RWPE2 (cell line): ENCODE measurements at regions not wholly inside any gene's neighbourhood (a gene's known extent, or its start where the extent isn't known, plus 50 kb on each side); places are given as distances from the start of the nearest gene placed in this dataset.

ENCODE experiments used
- ATAC-seq: fragments of 200-7000 bp; cut with Tn5 transposase; 3 replicates; pipeline ENCODE4 v1.9.1; 2021; ENCODE audit warnings: low read depth
- DNase-seq: peaks from one replicate; pipeline ENCODE4 v3.0.0-alpha.2; 2020; ENCODE audit warnings: low spot score
- H3K27ac ChIP-seq: fragments of 450-650 bp; 2 replicates; pipeline ENCODE4 v1.5.1; 2017; ENCODE audit warnings: mild to moderate bottlenecking; ENCODE audit not compliant: poor library complexity, severe bottlenecking
- H3K27me3 ChIP-seq: fragments of 250-450 bp; sonication (Bioruptor Pico); 2 replicates; pipeline ENCODE4 v1.5.1; 2021; ENCODE audit warnings: mild to moderate bottlenecking, moderate library complexity; ENCODE audit not compliant: insufficient read depth, poor library complexity, severe bottlenecking
- H3K36me3 ChIP-seq: fragments of 250-450 bp; sonication (Bioruptor Pico); 2 replicates; pipeline ENCODE4 v1.5.1; 2020; ENCODE audit warnings: low read depth, mild to moderate bottlenecking, moderate library complexity
- H3K4me1 ChIP-seq: fragments of 250-450 bp; sonication (Bioruptor Pico); 2 replicates; pipeline ENCODE4 v1.5.1; 2021; ENCODE audit warnings: mild to moderate bottlenecking, moderate library complexity; ENCODE audit not compliant: insufficient read depth, poor library complexity, severe bottlenecking
- H3K4me3 ChIP-seq: fragments of 250-450 bp; sonication (Bioruptor Pico); 2 replicates; pipeline ENCODE4 v1.5.1; 2021; ENCODE audit warnings: mild to moderate bottlenecking, moderate library complexity; ENCODE audit not compliant: severe bottlenecking
- H3K9me3 ChIP-seq: fragments of 250-450 bp; sonication (Bioruptor Pico); 2 replicates; pipeline ENCODE4 v1.5.1; 2021; ENCODE audit warnings: mild to moderate bottlenecking, moderate library complexity; ENCODE audit not compliant: severe bottlenecking
- TF ChIP-seq, protein P1 (sequence below): fragments of 450-650 bp; IDR thresholded peaks from one replicate; pipeline ENCODE4 v1.5.1; 2017; ENCODE audit warnings: mild to moderate bottlenecking, moderate library complexity; ENCODE audit not compliant: poor library complexity, severe bottlenecking

DNA sequence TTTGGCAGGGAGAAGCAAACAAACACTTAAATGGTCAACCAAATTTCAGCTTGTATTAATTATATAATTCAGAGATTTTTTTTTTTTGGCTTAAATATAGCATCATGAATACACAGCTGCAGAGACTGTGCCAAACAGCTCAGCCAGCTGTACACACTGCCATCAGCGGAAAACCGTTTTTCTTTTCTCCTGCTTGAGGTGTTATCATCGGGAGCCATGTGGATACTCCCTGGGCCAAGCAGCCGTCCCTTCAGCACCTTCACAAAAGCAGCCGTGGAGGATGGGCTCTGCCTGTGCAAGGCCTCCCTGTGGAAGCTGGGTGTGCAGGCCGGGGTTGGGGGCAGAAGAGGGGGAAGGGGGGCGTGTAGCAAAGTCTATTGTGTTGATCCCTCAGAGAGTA lies 85.0 kb downstream of the NUF2 start:
- no peak overlapping the region for H3K27ac ChIP-seq
- ATAC-seq, result no peak
- TF ChIP-seq, protein P1, sequence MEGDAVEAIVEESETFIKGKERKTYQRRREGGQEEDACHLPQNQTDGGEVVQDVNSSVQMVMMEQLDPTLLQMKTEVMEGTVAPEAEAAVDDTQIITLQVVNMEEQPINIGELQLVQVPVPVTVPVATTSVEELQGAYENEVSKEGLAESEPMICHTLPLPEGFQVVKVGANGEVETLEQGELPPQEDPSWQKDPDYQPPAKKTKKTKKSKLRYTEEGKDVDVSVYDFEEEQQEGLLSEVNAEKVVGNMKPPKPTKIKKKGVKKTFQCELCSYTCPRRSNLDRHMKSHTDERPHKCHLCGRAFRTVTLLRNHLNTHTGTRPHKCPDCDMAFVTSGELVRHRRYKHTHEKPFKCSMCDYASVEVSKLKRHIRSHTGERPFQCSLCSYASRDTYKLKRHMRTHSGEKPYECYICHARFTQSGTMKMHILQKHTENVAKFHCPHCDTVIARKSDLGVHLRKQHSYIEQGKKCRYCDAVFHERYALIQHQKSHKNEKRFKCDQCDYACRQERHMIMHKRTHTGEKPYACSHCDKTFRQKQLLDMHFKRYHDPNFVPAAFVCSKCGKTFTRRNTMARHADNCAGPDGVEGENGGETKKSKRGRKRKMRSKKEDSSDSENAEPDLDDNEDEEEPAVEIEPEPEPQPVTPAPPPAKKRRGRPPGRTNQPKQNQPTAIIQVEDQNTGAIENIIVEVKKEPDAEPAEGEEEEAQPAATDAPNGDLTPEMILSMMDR, result no peak

DNA sequence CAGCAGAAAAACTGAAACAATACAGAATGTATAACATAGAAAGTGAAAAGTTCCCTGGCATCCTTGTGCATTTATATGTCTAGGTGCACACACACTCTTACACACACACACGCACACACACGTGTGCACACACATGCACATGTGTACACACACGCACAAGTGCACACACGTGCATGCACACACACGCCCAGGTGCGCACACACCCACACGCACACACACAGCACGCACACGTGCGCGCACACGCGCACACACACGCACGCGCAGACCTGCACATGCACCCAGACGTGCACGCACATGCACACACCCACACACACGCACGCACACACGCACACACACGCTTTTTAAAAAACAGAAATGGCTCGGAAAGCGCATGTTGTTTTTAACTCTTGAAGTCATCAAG lies 86.5 kb downstream of the NUF2 start:
- Histone ChIP-seq H3K36me3 (no peaks in the 10 kb centered on the region), H3K4me3 (no peak overlapping the region), H3K4me1 (no peaks in the 10 kb centered on the region), H3K9me3 (no peaks in the 10 kb centered on the region), H3K27ac (no peak overlapping the region), H3K27me3 (no peaks in the 10 kb centered on the region)
- no peak for ATAC-seq
- DNase-seq, result no peak
- TF ChIP-seq, protein P1, result no peak

More for the DNA sequence above, 85.0 kb downstream of the NUF2 start:
- no peaks in the 10 kb centered on the region for H3K27me3 ChIP-seq
- no peak overlapping the region for H3K4me3 ChIP-seq
- H3K36me3 ChIP-seq, result no peaks in the 10 kb centered on the region
- no peak for DNase-seq
- H3K9me3 ChIP-seq, result no peaks in the 10 kb centered on the region
- H3K4me1 ChIP-seq, result no peaks in the 10 kb centered on the region

DNA sequence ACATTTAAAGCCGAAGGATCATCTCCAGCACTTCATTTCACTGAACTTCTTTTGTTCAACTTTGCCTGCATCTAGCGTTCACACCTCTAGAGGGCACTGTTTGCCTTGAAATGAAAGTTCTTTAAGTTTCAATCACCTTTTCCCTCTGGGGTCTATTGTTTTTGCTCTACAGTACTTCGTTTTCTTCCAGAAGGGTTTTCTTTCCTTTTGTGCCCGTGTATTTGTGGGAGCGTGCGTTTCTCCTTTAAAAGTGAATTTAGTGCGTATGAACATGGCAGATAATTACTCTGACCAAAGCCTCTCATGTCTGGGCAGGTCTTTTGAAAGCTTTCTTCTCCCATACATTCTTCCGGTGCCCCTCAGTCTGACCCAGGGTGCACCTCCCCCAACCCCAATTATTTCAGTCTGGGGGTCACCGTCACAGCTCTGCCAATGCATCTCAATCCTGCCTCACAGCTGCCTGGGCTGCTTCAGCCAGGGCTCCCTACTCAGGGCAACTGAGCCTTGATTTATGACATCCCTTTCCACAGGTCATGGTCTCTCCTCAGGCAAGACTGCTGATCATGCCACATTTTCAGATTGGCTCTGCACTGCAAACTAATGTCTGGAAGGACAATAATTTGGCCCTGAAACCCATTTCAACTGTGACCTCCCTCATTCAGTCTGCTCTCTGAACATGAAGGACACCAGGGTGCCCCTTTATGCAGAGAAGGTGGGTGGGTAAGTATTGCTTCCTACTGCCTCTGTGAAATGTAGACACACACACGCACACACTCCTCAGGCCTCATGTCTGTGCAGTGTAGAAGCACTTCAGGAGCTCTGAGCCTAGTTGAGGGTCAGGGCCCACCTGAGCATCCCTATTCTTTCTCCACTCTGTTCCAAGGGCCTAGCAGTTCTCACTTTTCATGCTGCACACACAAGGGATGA lies 88.6 kb downstream of the NUF2 start:
- H3K4me3 ChIP-seq, result no peak overlapping the region

DNA sequence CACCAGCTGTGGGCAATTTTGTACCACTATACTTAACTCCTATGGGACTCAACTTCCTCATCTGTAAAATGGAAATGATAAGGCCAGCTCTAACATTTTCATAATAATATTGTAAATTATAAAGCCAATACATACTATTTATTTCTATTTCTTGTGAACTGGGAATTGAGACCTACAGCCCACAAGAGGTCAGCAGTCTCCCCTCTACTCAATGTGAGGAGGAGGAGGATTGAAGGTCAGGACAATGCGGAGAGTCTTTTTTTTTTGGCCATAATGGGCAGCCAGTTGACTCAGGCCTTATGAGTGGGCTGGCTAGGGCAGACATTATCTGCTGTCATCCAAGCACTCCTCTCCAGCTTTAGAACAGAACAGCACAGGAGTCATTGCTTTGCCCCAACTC lies 90.5 kb downstream of the NUF2 start:
- no peak for DNase-seq
- TF ChIP-seq, protein P1, result no peak
- ATAC-seq, result no peak
- Histone ChIP-seq H3K27ac (no peak overlapping the region), H3K4me1 (no peaks in the 10 kb centered on the region), H3K36me3 (no peaks in the 10 kb centered on the region), H3K4me3 (no peak overlapping the region), H3K9me3 (no peaks in the 10 kb centered on the region), H3K27me3 (no peaks in the 10 kb centered on the region)

More for the DNA sequence above, 88.6 kb downstream of the NUF2 start:
- H3K4me1 ChIP-seq, result no peaks in the 10 kb centered on the region
- H3K27me3 ChIP-seq, result no peaks in the 10 kb centered on the region
- H3K27ac ChIP-seq, result no peak overlapping the region
- no peak for ATAC-seq
- no peaks in the 10 kb centered on the region for H3K36me3 ChIP-seq
- no peak for DNase-seq
- TF ChIP-seq, protein P1, result peak; percentile 86
- H3K9me3 ChIP-seq, result no peaks in the 10 kb centered on the region

DNA sequence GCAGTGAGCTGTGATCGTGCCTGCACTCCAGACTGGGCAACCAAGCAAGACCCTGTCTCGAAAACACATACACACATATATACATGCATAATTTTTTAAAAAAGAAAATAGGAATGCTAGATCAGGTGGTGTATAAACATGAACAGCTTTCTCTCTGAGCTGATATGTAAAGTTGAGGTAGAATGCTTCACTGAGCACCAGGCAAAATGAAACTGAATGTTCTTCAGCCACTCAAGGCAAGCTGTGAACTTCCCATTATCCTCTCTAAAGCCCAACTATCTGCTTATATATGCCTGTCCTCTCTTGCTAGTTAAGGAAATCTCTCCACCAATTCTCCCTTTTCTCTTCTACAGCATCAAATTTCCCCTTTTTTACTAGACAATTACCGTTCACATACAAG lies 93.0 kb downstream of the NUF2 start:
- Histone ChIP-seq H3K9me3 (no peaks in the 10 kb centered on the region), H3K36me3 (no peaks in the 10 kb centered on the region), H3K27ac (no peak overlapping the region), H3K4me1 (no peaks in the 10 kb centered on the region), H3K27me3 (no peaks in the 10 kb centered on the region), H3K4me3 (no peak overlapping the region)
- DNase-seq (no peak), ATAC-seq (no peak)
- TF ChIP-seq, protein P1, result no peak
